MM.1S (cell line): ENCODE measurements at regions not wholly inside any gene's neighbourhood (a gene's known extent, or its start where the extent isn't known, plus 50 kb on each side); places are given as distances from the start of the nearest gene placed in this dataset.

Experiments used
- CTCF ChIP-seq: fragments of 300-600 bp; sonication (generic); IDR thresholded peaks from 2 replicates; pipeline ENCODE4 v1.5.1; 2016; ENCODE audit warnings: antibody characterized with exemption, low read length, mixed read lengths
- EZH2 ChIP-seq: fragments of 300-600 bp; sonication (generic); optimal IDR thresholded peaks from 2 replicates; pipeline ENCODE3; 2017; ENCODE audit warnings: low read depth, mild to moderate bottlenecking, antibody characterized with exemption, low read length, mixed read lengths

- TF ChIP-seq CTCF (no peak), EZH2 (no peak)
Observed at GRCh38 chr2:181145645-181146044, 165.2 kb downstream of the UBE2E3 start.
